Loucy (cell line): ENCODE measurements at regions not wholly inside any gene's neighbourhood (a gene's known extent, or its start where the extent isn't known, plus 50 kb on each side); places are given as distances from the start of the nearest gene placed in this dataset.

Source experiments
- EZH2phosphoT487 ChIP-seq: fragments of 200-600 bp; IDR thresholded peaks from 2 replicates; pipeline ENCODE4 v1.6.1; 2018; ENCODE audit warnings: antibody characterized with exemption, mild to moderate bottlenecking, moderate library complexity, borderline replicate concordance
- TF ChIP-seq, protein P1 (sequence below): fragments of 200-600 bp; sonication (generic); conservative IDR thresholded peaks from 2 replicates; pipeline ENCODE4 v1.5.1; 2014; ENCODE audit warnings: mild to moderate bottlenecking, antibody characterized with exemption, low read length

DNA sequence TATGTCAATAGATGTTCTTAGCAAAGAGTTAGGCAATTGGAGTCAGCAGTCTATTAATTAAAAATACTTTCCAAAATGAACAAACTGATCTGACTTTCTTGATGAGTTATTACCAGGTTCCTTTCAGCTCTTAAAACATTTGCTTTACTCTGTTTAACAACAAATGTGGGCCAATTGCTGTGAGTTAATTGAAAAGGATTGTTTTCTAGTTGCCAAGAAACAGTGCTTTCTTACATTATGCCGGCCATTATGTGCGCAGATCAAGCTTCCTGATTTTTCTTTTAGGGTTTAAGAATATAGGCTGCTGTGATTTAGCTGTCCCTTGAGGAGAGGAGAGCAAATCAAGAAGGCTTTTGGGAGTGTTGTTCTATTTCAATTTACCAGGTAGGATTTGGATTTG, 50.5 kb upstream of the ITPRID2 start:
- TF ChIP-seq, protein P1, sequence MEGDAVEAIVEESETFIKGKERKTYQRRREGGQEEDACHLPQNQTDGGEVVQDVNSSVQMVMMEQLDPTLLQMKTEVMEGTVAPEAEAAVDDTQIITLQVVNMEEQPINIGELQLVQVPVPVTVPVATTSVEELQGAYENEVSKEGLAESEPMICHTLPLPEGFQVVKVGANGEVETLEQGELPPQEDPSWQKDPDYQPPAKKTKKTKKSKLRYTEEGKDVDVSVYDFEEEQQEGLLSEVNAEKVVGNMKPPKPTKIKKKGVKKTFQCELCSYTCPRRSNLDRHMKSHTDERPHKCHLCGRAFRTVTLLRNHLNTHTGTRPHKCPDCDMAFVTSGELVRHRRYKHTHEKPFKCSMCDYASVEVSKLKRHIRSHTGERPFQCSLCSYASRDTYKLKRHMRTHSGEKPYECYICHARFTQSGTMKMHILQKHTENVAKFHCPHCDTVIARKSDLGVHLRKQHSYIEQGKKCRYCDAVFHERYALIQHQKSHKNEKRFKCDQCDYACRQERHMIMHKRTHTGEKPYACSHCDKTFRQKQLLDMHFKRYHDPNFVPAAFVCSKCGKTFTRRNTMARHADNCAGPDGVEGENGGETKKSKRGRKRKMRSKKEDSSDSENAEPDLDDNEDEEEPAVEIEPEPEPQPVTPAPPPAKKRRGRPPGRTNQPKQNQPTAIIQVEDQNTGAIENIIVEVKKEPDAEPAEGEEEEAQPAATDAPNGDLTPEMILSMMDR: no peak
- TF ChIP-seq EZH2phosphoT487: no peak
